ENCODE measurements at regions not wholly inside any gene's neighbourhood (a gene's known extent, or its start where the extent isn't known, plus 50 kb on each side); places are given as distances from the start of the nearest gene placed in this dataset.

- TF ChIP-seq CTCF (IDR thresholded peaks at IDR 0.05) = no peak
- TF ChIP-seq POLR2A (IDR thresholded peaks at IDR 0.05) = no peak
Observed at GRCh38 chr2:188776634-188777033, 197.5 kb upstream of the COL3A1 start.

Data from testis (tissue), 2 donors.